ENCODE measurements at regions not wholly inside any gene's neighbourhood (a gene's known extent, or its start where the extent isn't known, plus 50 kb on each side); places are given as distances from the start of the nearest gene placed in this dataset.

- no peak for DNase-seq
These were observed 50.7 kb upstream of the SPATA12 start for GRCh38 chr3:57009802-57010201.

- no peak for DNase-seq
These were observed 51.1 kb upstream of the SPATA12 start for GRCh38 chr3:57009367-57009766.

DNA sequence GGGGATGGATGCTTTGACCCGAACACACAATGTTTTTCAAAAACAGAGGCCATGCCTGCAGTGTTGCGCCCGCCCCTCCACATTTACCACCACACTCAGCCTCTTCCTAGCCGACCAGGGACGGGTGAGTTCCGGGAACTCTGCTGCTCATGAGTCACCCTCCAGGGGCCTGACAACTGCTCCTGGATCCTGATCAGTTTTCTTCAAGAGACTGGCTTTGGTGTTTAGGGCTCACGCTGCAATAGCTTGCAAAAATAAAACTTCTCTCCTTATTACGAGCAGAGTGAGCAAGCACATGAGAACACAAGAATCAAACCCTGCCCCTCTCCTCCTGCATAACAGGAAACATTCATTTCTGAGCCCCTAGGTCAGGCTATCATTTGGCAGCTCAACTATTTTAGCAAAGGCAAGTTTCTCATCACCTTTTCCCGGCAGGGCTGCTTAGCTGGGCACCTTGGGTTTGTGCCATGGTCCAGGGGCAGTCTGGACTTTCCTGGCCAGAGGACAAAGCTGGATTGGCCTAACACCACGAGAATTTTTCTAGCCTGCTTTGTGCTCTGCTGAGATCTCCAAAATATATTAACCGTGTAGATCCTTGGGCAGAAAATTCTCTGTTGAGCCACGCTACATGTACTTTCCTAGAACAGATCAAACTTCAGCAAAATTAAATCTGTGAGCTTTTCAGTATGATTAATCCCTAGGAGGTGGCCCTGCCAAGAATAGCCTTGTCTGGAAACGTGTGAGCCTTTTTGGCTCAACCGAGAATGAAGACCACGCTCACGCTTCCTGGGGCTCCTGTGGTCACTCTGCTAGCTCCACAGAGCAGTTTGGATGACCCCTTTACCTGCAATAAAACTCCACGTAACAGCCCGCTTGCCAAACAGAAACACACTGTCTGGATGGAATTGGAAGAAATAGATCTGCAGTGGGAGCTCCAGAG lies 52.7 kb upstream of the SPATA12 start:
- no peak for DNase-seq

- no peak for DNase-seq
These were observed 53.5 kb upstream of the SPATA12 start for GRCh38 chr3:57006949-57007419.

DNA sequence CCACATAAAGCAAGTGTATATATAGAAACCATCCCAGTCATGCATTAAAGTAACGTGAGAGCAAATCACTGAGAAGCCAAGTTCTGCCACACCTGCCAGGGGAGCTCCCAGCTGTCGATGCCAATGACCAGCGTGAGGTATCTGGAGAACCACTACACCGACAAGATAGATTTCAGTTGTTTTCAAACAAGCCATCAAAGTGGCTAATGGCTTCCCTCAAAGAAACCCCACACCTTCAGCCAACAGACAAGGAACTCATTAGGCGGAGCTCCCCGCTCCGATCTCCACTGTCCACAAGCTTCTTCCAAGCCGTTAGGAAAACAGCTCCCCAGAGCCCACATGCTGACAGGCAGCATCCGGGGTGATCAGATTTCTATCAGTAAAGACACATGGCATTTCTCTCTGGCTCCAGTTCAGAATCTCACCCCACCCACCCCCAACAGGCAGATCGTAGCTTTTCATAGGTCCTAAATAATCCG lies 54.2 kb upstream of the SPATA12 start:
- DNase-seq = peak; percentile 16

DNA sequence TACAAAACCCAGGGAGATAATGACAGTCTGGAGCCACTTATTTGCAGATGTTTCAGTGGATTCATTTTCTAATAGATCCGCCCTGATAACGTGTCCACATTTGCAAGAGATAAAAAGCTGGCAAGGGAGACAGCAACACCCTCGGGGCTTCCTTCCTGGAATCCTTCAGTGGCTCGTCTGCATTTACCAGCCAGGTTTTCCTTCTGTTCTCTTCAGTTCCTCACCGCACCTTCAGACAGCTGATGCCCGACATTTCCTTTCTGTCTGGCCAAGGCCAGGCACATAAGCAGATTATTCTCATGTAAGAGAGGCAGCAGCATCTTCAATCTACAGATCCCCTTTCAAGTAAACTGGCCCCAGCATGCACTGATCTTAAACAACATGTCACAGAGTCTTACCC lies 56.2 kb upstream of the SPATA12 start:
- DNase-seq = no peak

DNA sequence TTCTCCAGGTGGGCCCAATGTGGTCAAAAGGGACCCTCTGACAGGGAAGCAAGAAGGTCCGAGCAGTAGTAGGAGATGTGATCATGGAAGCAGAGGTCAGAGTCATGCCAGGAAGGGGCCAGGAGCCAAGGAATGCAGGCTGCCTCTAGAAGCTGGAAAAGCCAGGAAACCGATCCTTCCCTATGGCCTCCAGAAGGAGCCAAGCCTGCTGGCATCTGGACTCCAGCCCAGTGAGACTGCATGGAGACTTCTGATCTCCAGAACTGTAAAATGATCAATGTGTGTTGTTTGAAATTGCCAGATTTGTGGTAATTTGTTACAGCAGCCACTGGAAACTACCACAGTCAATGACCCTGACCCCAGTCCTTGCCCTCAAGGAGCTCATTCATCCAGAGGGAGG lies 56.8 kb upstream of the SPATA12 start:
- no peak for DNase-seq

DNA sequence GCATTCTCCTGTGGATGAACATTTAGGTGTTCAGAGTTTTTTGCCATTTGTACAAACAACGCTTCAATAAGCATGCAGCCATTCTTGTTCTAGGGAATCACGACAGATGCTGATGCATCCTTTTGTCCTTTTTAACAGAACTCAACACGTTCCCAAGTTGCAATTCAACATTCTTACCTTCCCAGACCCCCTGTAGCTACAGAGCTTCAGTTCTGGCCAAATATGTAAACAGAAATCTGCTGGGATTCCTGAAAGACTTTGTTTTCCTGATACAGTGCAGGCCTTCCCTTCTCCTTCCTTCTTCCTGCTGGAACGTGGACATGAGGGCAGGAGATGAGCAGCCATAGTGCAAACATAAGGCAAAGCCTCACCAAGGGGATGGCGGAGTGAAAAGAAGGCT lies 59.1 kb upstream of the SPATA12 start:
- no peak for DNase-seq

- DNase-seq = no peak
These were observed 60.5 kb upstream of the SPATA12 start for GRCh38 chr3:57000012-57000411.

- DNase-seq = no peak
These were observed 60.9 kb upstream of the SPATA12 start for GRCh38 chr3:56999547-56999946.

- no peak for DNase-seq
These were observed 62.4 kb upstream of the SPATA12 start for GRCh38 chr3:56998076-56998529.

- no peak for DNase-seq
These were observed 62.8 kb upstream of the SPATA12 start for GRCh38 chr3:56997675-56998074.

- DNase-seq = no peak
These were observed 63.4 kb upstream of the SPATA12 start for GRCh38 chr3:56997041-56997440.

DNA sequence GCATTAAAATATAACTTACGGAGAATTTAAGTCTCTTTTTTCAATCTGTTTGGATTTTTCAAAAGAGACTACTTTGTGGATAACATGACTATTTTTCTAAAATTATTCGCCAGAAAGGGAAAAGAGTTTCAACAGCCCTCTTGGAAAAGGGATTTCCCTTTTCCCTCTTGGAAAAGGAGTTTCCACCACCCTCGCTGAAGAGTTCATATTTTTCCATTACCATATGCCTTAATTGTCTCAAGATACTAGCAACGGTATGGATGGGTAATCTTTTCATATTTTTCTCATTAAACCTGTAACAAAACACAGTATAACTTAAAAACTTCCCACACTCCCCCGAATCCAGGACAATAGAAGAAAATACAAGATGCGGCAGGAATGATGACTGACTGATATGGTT lies 66.1 kb upstream of the SPATA12 start:
- no peak for DNase-seq

GRCh38 chr3:56990641-56991015 lies 69.8 kb upstream of the SPATA12 start:
- no peak for DNase-seq

- no peak for DNase-seq
These were observed 70.4 kb upstream of the SPATA12 start for GRCh38 chr3:56989977-56990640.

GRCh38 chr3:56989169-56989976 lies 71.1 kb upstream of the SPATA12 start:
- no peak for DNase-seq

- DNase-seq = peak; percentile 26
These were observed 71.9 kb upstream of the SPATA12 start for GRCh38 chr3:56988458-56989168.

DNA sequence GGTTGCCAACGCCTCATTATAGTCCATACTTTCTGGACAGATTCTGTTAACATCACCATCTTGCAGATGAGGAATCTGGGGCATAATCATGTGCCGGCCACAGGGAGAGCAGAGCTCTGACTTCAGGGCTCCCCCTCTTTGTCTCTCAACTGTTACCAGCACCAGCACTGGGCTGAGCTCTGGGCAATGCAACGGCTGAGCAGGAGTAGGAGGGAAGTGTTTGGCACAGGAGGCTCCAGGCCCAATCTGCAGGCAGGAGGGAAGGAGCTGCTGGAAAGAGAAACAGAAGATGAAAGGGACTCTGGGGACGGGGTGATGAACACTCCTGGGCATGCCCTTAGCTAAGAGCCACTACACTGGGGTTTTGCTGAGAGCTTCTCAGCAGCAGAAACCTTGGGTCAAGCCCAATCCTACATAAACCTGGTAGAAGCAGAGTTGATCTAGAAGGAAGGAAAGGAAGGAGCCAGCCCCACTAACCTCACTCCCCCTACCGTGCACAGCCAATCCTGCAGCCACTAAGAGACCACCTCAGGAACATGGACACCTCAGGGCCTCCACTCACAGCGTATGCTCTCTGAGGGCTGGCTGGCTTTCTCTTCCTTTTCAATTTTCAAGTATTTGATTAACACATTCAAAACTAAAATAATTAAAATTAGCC lies 73.1 kb upstream of the SPATA12 start:
- DNase-seq = no peak

DNA sequence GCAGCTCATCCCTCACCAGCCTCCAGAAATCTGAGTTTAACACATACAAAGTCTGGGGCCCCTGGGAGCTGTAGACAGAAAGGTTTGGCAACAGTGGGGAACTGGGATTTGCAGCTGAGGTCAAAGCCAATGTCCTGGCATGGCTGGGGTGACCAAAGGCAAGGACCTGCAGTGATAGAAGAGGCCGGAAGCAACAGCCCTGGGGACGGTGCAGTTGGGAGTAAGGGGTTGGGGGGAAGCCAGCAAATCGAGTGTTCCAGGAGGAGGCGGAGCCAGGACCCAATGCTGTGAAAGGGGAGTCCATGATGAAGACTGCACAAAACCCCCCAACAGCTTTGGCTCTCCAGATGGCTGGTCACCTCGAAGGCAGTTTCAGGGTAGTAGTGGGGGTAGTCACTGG lies 74.1 kb upstream of the SPATA12 start:
- DNase-seq = no peak

- DNase-seq = no peak
These were observed 74.6 kb upstream of the SPATA12 start for GRCh38 chr3:56985878-56986277.

- DNase-seq = no peak
These were observed 75.0 kb upstream of the SPATA12 start for GRCh38 chr3:56985460-56985859.
